ENCODE measurements at regions not wholly inside any gene's neighbourhood (a gene's known extent, or its start where the extent isn't known, plus 50 kb on each side); places are given as distances from the start of the nearest gene placed in this dataset.

GRCh38 chr3:117165176-117165575 lies 455.6 kb downstream of the TUSC7 start:
- TF ChIP-seq ZNF114 (CRISPR knock-in tag; IDR thresholded peaks at IDR 0.05), result no peak
- TF ChIP-seq NANOG (IDR thresholded peaks at IDR 0.05; ENCODE audit: borderline replicate concordance), result no peak
- TF ChIP-seq, protein P1, sequence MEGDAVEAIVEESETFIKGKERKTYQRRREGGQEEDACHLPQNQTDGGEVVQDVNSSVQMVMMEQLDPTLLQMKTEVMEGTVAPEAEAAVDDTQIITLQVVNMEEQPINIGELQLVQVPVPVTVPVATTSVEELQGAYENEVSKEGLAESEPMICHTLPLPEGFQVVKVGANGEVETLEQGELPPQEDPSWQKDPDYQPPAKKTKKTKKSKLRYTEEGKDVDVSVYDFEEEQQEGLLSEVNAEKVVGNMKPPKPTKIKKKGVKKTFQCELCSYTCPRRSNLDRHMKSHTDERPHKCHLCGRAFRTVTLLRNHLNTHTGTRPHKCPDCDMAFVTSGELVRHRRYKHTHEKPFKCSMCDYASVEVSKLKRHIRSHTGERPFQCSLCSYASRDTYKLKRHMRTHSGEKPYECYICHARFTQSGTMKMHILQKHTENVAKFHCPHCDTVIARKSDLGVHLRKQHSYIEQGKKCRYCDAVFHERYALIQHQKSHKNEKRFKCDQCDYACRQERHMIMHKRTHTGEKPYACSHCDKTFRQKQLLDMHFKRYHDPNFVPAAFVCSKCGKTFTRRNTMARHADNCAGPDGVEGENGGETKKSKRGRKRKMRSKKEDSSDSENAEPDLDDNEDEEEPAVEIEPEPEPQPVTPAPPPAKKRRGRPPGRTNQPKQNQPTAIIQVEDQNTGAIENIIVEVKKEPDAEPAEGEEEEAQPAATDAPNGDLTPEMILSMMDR (conservative IDR thresholded peaks at IDR 0.05; ENCODE audit: low read depth in 2 of 2), result no peak
- no peak for TF ChIP-seq POLR2AphosphoS5 (IDR thresholded peaks at IDR 0.05; ENCODE audit: low read depth)
- TF ChIP-seq EZH2 (IDR thresholded peaks at IDR 0.05; ENCODE audit: low read depth, unreplicated experiment), result no peak
- TF ChIP-seq REST (IDR thresholded peaks at IDR 0.05; ENCODE audit: unreplicated experiment), result no peak
- no peak for TF ChIP-seq EZH2phosphoT487 (IDR thresholded peaks at IDR 0.05; ENCODE audit: unreplicated experiment)
- TF ChIP-seq ZNF331 (CRISPR knock-in tag; IDR thresholded peaks at IDR 0.05; ENCODE audit: low read depth), result no peak
- TF ChIP-seq ETS1 (IDR thresholded peaks at IDR 0.05), result no peak
- no peak for TF ChIP-seq JUNB (IDR thresholded peaks at IDR 0.05; ENCODE audit: unreplicated experiment)
- TF ChIP-seq ZNF462 (CRISPR knock-in tag; IDR thresholded peaks at IDR 0.05), result no peak

All from GM23338 (cell line).